NCI-H2227 treated with DMSO at 0.1 percent for 48 hours (cell line): ENCODE measurements at regions not wholly inside any gene's neighbourhood (a gene's known extent, or its start where the extent isn't known, plus 50 kb on each side); places are given as distances from the start of the nearest gene placed in this dataset.
"Not testable (repeated sequence)": the region's sequence is repeated elsewhere in the genome, so short reads cannot be mapped to it uniquely, and the experiment has no call there.

Source experiments
- DNase-seq: peaks from one replicate; lab custom pipeline; 2025; lab: John Stamatoyannopoulos, UW

DNA sequence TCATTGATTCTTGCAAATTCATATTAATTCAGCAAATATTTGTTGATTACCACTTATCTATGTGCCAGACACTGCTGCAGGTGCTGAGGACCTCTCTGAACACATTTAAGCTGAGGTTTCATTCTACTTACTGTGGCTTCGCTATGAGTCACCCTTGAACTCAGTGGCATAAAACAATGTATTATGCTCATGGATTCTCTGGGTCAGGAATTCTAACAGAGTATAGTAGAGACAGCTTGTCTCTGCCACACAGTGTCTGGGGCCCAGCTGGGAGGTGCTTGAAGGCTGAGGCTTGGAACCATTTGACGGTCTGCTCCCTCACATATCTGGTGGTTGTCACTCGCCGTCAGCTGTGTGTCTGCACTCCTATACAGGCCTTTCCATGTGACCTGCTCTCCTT lies 124.3 kb upstream of the NR3C1 start:
- no peak for DNase-seq

GRCh38 chr5:143525176-143525575 lies 121.7 kb upstream of the NR3C1 start:
- no peak for DNase-seq

DNA sequence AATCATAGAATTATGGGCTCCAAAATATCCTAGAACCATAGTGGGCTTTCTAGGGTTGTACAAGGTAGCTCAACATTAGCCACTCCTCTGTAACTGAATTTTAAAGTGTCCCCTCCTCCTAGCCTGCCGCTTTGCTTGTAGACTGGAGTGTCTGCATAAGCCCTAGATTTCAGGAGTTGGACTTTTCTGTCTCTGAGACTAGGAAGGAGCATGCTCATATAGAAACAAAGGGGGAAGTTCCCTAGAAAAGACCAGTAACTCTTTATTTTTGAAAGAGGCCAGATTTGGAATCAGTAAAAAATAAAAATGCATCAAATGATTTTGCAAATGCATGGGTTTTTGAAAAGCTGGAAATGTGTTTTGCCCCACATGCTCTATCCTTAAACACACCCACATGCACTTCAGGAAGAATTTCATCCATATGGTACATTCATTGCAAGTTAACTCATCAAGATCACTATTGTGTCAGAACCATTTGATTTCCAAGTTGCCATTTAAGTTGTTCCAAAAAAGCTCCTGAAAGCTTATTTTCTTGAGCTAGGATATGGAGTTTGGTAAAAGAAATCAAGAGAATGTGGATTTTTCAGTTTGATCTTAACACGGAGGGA lies 121.0 kb upstream of the NR3C1 start:
- no peak for DNase-seq

DNA sequence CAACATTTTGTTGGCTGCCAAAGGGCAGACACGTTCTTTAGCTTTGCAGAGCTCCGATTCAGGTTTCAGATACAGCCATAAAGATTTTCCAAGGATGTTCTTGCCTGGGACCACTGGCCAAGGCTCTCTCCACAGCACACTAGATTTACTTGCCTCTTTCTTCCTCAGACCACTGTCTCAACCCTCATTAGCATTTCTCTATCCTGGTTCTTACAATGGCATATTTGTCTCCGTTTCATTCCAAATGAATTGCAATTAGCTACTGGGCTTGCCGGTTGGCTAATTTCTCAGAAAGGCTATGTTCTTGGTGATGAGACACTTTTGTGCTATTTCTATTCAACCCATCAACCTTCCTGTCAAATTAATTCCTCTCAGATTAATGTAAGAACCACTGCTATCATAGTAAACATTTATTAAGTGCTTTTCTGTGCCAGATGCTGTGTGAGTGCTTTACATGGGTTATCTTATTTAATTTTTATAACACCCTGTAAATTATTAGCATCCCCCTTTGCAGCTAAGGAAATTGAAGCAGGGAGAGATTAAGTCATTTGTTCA lies 118.4 kb upstream of the NR3C1 start:
- no peak for DNase-seq

DNA sequence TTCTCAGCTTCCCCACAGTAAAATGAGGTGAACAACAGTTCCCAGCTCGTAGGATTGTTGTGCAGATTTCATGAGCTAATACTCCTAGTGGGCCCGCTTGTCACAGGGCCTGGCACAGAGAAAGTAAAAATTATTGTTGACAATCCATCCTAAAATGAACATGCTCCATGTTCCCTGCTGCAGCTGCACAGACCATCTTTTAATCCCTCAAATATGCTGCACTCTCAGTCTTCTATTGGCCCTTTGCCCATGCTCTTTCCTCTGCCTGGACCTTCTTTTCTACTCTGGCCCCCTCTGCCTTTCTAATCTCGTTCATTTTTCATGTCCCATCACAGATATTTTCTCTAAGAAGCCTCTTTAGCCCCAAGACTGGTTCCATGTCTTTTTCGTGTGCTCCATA lies 117.7 kb upstream of the NR3C1 start:
- DNase-seq = no peak

GRCh38 chr5:143519215-143519614 lies 115.7 kb upstream of the NR3C1 start:
- not testable (repeated sequence) for DNase-seq

- DNase-seq = not testable (repeated sequence)
Measured at GRCh38 chr5:143517824-143518223, 114.3 kb upstream of the NR3C1 start.

GRCh38 chr5:143516249-143516648 lies 112.8 kb upstream of the NR3C1 start:
- DNase-seq = no peak

- no peak for DNase-seq
Measured at GRCh38 chr5:143515829-143516228, 112.3 kb upstream of the NR3C1 start.

- DNase-seq = no peak
Measured at GRCh38 chr5:143514616-143515335, 111.3 kb upstream of the NR3C1 start.

GRCh38 chr5:143513720-143514119 lies 110.2 kb upstream of the NR3C1 start:
- DNase-seq = no peak

DNA sequence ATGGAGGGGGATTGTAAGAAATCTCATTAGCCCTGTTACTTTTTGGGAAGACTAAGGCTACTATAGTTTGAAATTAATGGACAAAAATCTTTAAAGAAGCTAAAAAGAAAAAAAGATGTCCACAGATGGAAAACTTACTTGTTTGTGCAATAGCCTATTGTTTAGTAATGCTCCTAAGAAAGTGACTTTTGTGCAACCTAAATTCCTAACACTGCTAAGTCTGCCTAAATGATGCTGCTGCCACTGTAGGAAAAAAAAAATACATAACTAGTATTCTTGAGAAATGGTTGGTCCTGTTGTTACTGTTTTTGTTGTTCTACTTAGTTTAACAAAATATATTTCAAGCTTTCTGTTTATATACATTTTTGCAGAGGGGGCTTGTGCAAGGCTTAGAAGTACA lies 108.2 kb upstream of the NR3C1 start:
- DNase-seq = no peak

DNA sequence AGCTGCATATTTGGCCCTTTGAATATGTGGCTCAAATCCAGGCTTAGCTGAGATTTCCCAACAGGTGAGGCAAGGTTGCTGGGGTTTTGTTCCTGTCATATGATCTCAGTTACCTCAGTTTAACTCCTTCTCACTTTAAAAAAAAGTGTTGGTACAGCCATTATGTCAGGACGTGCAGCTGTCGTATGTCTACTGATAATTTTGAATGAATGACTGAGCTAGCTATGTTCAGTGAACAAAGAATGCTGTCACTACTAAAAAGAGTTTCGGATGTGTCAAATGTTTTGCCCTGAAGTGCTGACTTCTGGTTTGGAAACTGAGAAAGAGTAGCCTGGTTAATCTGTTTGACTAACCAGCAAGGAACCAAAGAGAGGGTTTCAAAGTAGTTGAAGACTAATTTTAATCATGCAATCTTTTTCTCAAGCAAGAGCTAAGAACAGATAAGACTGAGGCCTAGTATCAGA lies 106.3 kb upstream of the NR3C1 start:
- DNase-seq = no peak

GRCh38 chr5:143506836-143507552 lies 103.5 kb upstream of the NR3C1 start:
- no peak for DNase-seq

- no peak for DNase-seq
Measured at GRCh38 chr5:143505934-143506333, 102.4 kb upstream of the NR3C1 start.

- no peak for DNase-seq
Measured at GRCh38 chr5:143505354-143505753, 101.9 kb upstream of the NR3C1 start.

- DNase-seq = no peak
Measured at GRCh38 chr5:143501310-143502044, 98.0 kb upstream of the NR3C1 start.

- DNase-seq = no peak
Measured at GRCh38 chr5:143499480-143500114, 96.1 kb upstream of the NR3C1 start.

GRCh38 chr5:143498821-143499220 lies 95.3 kb upstream of the NR3C1 start:
- DNase-seq = no peak

GRCh38 chr5:143497749-143498148 lies 94.3 kb upstream of the NR3C1 start:
- no peak for DNase-seq

DNA sequence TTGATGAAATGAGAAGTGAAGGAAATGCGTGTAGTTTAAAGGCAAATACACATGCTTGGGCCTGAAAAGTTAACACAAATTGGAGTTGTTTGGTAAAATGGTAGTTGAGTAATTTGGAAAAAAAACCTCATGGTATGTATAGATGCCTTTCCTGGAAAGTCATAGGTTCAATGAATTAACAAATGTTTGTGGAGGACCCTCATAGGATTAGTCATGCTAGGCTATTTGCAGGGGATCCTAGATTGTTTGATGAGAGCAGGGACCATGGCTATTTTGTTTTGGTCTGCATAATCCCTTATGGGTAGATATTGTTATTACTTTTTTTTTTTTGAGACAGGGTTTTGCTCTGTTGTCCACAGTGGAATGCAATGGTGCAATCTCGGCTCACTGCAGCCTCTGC lies 93.5 kb upstream of the NR3C1 start:
- no peak for DNase-seq

DNA sequence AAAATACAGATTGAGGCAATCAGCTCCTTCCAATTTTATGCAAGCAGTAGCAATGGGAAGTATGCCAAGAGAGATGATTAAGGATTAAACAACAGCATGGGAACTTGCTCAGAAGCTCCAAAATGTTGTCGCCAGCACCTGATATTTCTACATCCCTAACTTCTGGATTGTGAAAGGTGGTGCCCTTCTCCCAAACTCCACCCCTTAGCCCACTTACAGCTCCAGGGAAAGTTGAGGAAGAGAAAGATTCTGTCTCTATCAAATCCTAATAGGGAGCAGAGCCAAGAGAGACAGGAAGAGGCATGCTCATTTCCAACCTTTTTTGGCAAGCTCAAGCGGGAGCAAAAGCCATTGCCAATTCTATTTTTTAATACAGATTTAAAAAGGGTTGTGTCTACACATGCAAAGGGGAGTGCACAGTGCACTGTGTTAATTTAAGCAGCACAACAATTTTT lies 92.4 kb upstream of the NR3C1 start:
- DNase-seq = no peak
